H1 (cell line): ENCODE measurements at regions not wholly inside any gene's neighbourhood (a gene's known extent, or its start where the extent isn't known, plus 50 kb on each side); places are given as distances from the start of the nearest gene placed in this dataset.

ENCODE experiments used
- CTCF ChIA-PET: fragments of 300-600 bp; sonication (Branson Sonifier 250); formaldehyde crosslinking; loops from one replicate; lab custom pipeline; 2021; ENCODE audit not compliant: partially characterized antibody; lab: Charles Lee
- POLR2A ChIA-PET: fragments of 300-600 bp; sonication (Branson Sonifier 250); formaldehyde crosslinking; loops from one replicate; lab custom pipeline; 2021; ENCODE audit warnings: inconsistent platforms; ENCODE audit not compliant: partially characterized antibody; lab: Charles Lee
- DNase-seq, 2 experiments: peaks; one replicate each; pipeline versions ENCODE4 v3.0.0 to v3.0.0-alpha.2; 2010 to 2022; ENCODE audit warnings: low spot score in 2 of 2, low read depth in 1 of 2, mixed read lengths in 1 of 2
- FAIRE-seq: peaks from 2 replicates; lab custom pipeline; 2011; peaks lifted over from hg19 to GRCh38; lab: Jason Lieb, UNC
- H2AFZ ChIP-seq: 2 replicates; pipeline ENCODE4 v1.8.1; 2012; ENCODE audit warnings: low read length, inconsistent platforms
- H2AK5ac ChIP-seq: 2 replicates; pipeline ENCODE4 v1.6.1; 2013; ENCODE audit warnings: low read depth, low read length
- H2BK120ac ChIP-seq: replicated peaks from 2 replicates; pipeline ENCODE3; 2013; ENCODE audit warnings: low read depth, low read length, inconsistent platforms
- H2BK12ac ChIP-seq: 2 replicates; pipeline ENCODE4 v1.6.1; 2013; ENCODE audit warnings: low read depth, low read length
- H2BK15ac ChIP-seq: 2 replicates; pipeline ENCODE4 v1.6.1; 2013; ENCODE audit warnings: low read length
- H2BK20ac ChIP-seq: 2 replicates; pipeline ENCODE4 v1.6.1; 2013; ENCODE audit warnings: low read length
- H2BK5ac ChIP-seq: 2 replicates; pipeline ENCODE4 v1.6.1; 2013; ENCODE audit warnings: low read depth, low read length
- H3K14ac ChIP-seq: 2 replicates; pipeline ENCODE4 v1.6.1; 2013; ENCODE audit warnings: inconsistent platforms; ENCODE audit not compliant: insufficient read length
- H3K18ac ChIP-seq: 2 replicates; pipeline ENCODE4 v1.6.1; 2013; ENCODE audit warnings: low read length; ENCODE audit errors: extremely low read depth
- H3K23ac ChIP-seq: 2 replicates; pipeline ENCODE4 v1.6.1; 2013; ENCODE audit warnings: inconsistent platforms; ENCODE audit not compliant: insufficient read length
- H3K23me2 ChIP-seq: 2 replicates; pipeline ENCODE4 v1.6.1; 2013; ENCODE audit warnings: low read depth, low read length
- H3K27ac ChIP-seq: 2 replicates; pipeline ENCODE4 v1.6.1; 2011; ENCODE audit warnings: low read depth, low read length, inconsistent platforms
- H3K27me3 ChIP-seq, 4 experiments: replicated peaks in 1 of 4; 1 replicate in 1 of 4; 2 replicates in 3 of 4; pipeline versions ENCODE4 v1.6.1 to v1.8.1; 2011 to 2013; ENCODE audit warnings: low read length in 3 of 4, mild to moderate bottlenecking in 3 of 4, inconsistent platforms in 2 of 4, mixed read lengths in 2 of 4, moderate library complexity in 1 of 4; ENCODE audit not compliant: control insufficient read depth in 3 of 4, insufficient read depth in 3 of 4; ENCODE audit errors: extremely low read depth in 1 of 4
- H3K36me3 ChIP-seq, 4 experiments: 2 replicates each; pipeline versions ENCODE4 v1.6.1 to v1.8.1; 2011 to 2013; ENCODE audit warnings: mild to moderate bottlenecking in 4 of 4, low read length in 3 of 4, moderate library complexity in 2 of 4, control low read depth in 1 of 4, inconsistent platforms in 1 of 4; ENCODE audit not compliant: insufficient read depth in 4 of 4, control insufficient read depth in 2 of 4
- H3K4ac ChIP-seq: replicated peaks from 2 replicates; pipeline ENCODE3; 2013; ENCODE audit warnings: low read length, low read depth, mixed read lengths, inconsistent platforms; ENCODE audit not compliant: insufficient read length
- H3K4me1 ChIP-seq, 4 experiments: replicated peaks in 1 of 4; 1 replicate in 1 of 4; 2 replicates in 3 of 4; pipeline versions ENCODE4 v1.6.1 to v1.8.1; 2011 to 2013; ENCODE audit warnings: low read length in 3 of 4, inconsistent platforms in 2 of 4, mixed read lengths in 1 of 4; ENCODE audit not compliant: insufficient read depth in 4 of 4, control insufficient read depth in 3 of 4
- H3K4me2 ChIP-seq, 2 experiments: 2 replicates each; pipeline versions ENCODE4 v1.6.1 to v1.8.1; 2011 to 2013; ENCODE audit warnings: low read depth in 2 of 2, low read length in 2 of 2, control low read depth in 1 of 2, inconsistent platforms in 1 of 2, mild to moderate bottlenecking in 1 of 2; ENCODE audit not compliant: insufficient read depth in 1 of 2
- H3K4me3 ChIP-seq, 4 experiments: fragments of 200-600, 300-600 bp in 1 of 4; sonication (generic), shearing (Covaris generic), sonication (Bioruptor Twin) in 1 of 4; 2 replicates each; pipeline versions ENCODE4 v1.5.1 to v1.8.1; 2011 to 2016; ENCODE audit warnings: low read length in 4 of 4, low read depth in 3 of 4, control low read depth in 2 of 4, inconsistent platforms in 2 of 4, mild to moderate bottlenecking in 2 of 4, mixed read lengths in 1 of 4, moderate library complexity in 1 of 4; ENCODE audit not compliant: insufficient read depth in 2 of 4; ENCODE audit errors: extremely low read depth in 1 of 4
- H3K56ac ChIP-seq: replicated peaks from 2 replicates; pipeline ENCODE3; 2013; ENCODE audit warnings: low read depth, mild to moderate bottlenecking, mixed read lengths, low read length, inconsistent platforms; ENCODE audit not compliant: insufficient read length
- H3K79me1 ChIP-seq: 2 replicates; pipeline ENCODE4 v1.6.1; 2013; ENCODE audit warnings: low read depth, low read length, control low read depth
- H3K79me2 ChIP-seq, 2 experiments: 2 replicates each; pipeline versions ENCODE4 v1.6.1 to v1.8.1; 2012 to 2013; ENCODE audit warnings: low read length in 2 of 2, mild to moderate bottlenecking in 2 of 2, inconsistent platforms in 1 of 2; ENCODE audit not compliant: insufficient read depth in 2 of 2, control insufficient read depth in 1 of 2
- H3K9ac ChIP-seq, 4 experiments: replicated peaks in 1 of 4; 1 replicate in 1 of 4; 2 replicates in 3 of 4; pipeline versions ENCODE4 v1.6.1 to v1.8.1; 2011 to 2013; ENCODE audit warnings: low read depth in 3 of 4, low read length in 3 of 4, control low read depth in 2 of 4, mild to moderate bottlenecking in 2 of 4, moderate library complexity in 2 of 4, inconsistent platforms in 1 of 4; ENCODE audit errors: extremely low read depth in 1 of 4
- H3K9me3 ChIP-seq, 2 experiments: 2 replicates each; pipeline versions ENCODE4 v1.6.1 to v1.8.1; 2012 to 2013; ENCODE audit warnings: mild to moderate bottlenecking in 2 of 2, moderate library complexity in 2 of 2, control low read depth in 1 of 2, inconsistent platforms in 1 of 2, low read depth in 1 of 2, low read length in 1 of 2, mixed read lengths in 1 of 2; ENCODE audit not compliant: insufficient read depth in 2 of 2
- H4K20me1 ChIP-seq, 2 experiments: replicated peaks in 1 of 2; 2 replicates each; pipeline versions ENCODE3 to v1.8.1; 2011 to 2013; ENCODE audit warnings: inconsistent platforms in 2 of 2, low read length in 2 of 2, mild to moderate bottlenecking in 1 of 2; ENCODE audit not compliant: insufficient read depth in 2 of 2, control insufficient read depth in 1 of 2
- H4K5ac ChIP-seq: 2 replicates; pipeline ENCODE4 v1.6.1; 2013; ENCODE audit warnings: low read length, low read depth, mixed read lengths, inconsistent platforms; ENCODE audit not compliant: insufficient read length
- H4K8ac ChIP-seq: 2 replicates; pipeline ENCODE4 v1.8.0; 2013; ENCODE audit warnings: mild to moderate bottlenecking, moderate library complexity, low read length, inconsistent platforms; ENCODE audit not compliant: insufficient read depth; ENCODE audit errors: extremely low read depth
- H4K91ac ChIP-seq: replicated peaks from 2 replicates; pipeline ENCODE3; 2013; ENCODE audit warnings: low read length, mixed read lengths, inconsistent platforms; ENCODE audit not compliant: insufficient read length
- NRF1 ChIP-seq: IDR thresholded peaks from 2 replicates; pipeline ENCODE4 v1.6.1; 2011; ENCODE audit warnings: mild to moderate bottlenecking, low read depth, low read length, improper control_type of control experiment
- TAF7 ChIP-seq: optimal IDR thresholded peaks from 2 replicates; pipeline ENCODE3; 2011; ENCODE audit warnings: low read depth, mild to moderate bottlenecking, inconsistent platforms, low read length, moderate library complexity, borderline replicate concordance
- ZNF274 ChIP-seq: IDR thresholded peaks from 2 replicates; pipeline ENCODE4 v1.7.0; 2012; ENCODE audit warnings: low read length, borderline replicate concordance; ENCODE audit errors: extremely low read depth
- WGBS, 2 experiments: shearing (Covaris generic) in 1 of 2; methylation state at CpG; one replicate each; pipeline versions ENCODE4 v1.1.6 to v1.1.7; 2013 to 2015; ENCODE audit warnings: low lambda C conversion rate in 2 of 2, mixed read lengths in 2 of 2, inconsistent platforms in 1 of 2, low coverage in 1 of 2, missing lambda C conversion rate in 1 of 2; ENCODE audit not compliant: insufficient replicate concordance in 2 of 2, insufficient coverage in 1 of 2, insufficient read length in 1 of 2; ENCODE audit errors: extremely low coverage in 1 of 2, missing lambda C conversion rate in 1 of 2; 5-methylcytosine and 5-hydroxymethylcytosine counted together

GRCh38 chr3:34033839-34034238 lies 235.4 kb downstream of the PDCD6IP start:
- Histone ChIP-seq H3K4me2 (no peak overlapping the region), H2AFZ (no peak overlapping the region; the same call in 1 of the 2 replicates), H2BK15ac (no peak overlapping the region), H3K27me3 (no peaks in the 10 kb centered on the region), H4K91ac (no peak overlapping the region), H3K79me2 (no peaks in the 10 kb centered on the region), H2BK12ac (no peak overlapping the region), H3K56ac (no peak overlapping the region), H3K36me3 (no peaks in the 10 kb centered on the region), H3K4ac (no peak overlapping the region), H3K23me2 (no peaks in the 10 kb centered on the region), H2BK120ac (no peak overlapping the region), H3K4me1 (no peaks in the 10 kb centered on the region), H4K20me1 (no peaks in the 10 kb centered on the region), H3K18ac (no peak overlapping the region), H4K8ac (no peak overlapping the region), H2BK5ac (no peak overlapping the region), H3K9me3 (no peaks in the 10 kb centered on the region), H3K27ac (no peak overlapping the region), H2AK5ac (no peak overlapping the region), H3K79me1 (no peaks in the 10 kb centered on the region), H3K23ac (no peak overlapping the region), H4K5ac (no peak overlapping the region), H3K9ac (no peak overlapping the region), H2BK20ac (no peak overlapping the region), H3K4me3 (no peak overlapping the region), H3K14ac (no peak overlapping the region)
- no peak for DNase-seq
- ChIA-PET POLR2A (no interaction called here), CTCF (interaction anchor here (1.0 to 3.0 kb wide), 2 partner anchors 18 to 180 kb away, joined by 3 to 10 read pairs; no protein-coding TSS in a partner anchor)
- no peak for FAIRE-seq
- TF ChIP-seq TAF7 (no peak), NRF1 (no peak), ZNF274 (no peak)
- 89% methylated on average over 7 of the region's 7 CpGs; no CpG with 5 or more reads in 1 of the 2 experiments for WGBS, 2 experiments
